ENCODE measurements at regions not wholly inside any gene's neighbourhood (a gene's known extent, or its start where the extent isn't known, plus 50 kb on each side); places are given as distances from the start of the nearest gene placed in this dataset.

GRCh38 chr6:85186546-85187175, 263.2 kb upstream of the NT5E start:
- H4K5ac ChIP-seq (ENCODE audit: low read depth, low read length): no peak overlapping the region
- no peak overlapping the region for H3K23ac ChIP-seq (ENCODE audit: low read depth, low read length)
- H3K36me3 ChIP-seq (ENCODE audit: control insufficient read depth, insufficient read depth, low read length): no peaks in the 10 kb centered on the region
- H2BK120ac ChIP-seq (ENCODE audit: low read depth, low read length): no peak overlapping the region
- WGBS, 2 experiments (ENCODE audit: extremely low coverage in 2 of 2, insufficient read length in 1 of 2): no CpG with 5 or more reads among the region's 1 CpG
- H2BK20ac ChIP-seq (ENCODE audit: low read depth, low read length): no peak overlapping the region
- TF ChIP-seq FOS (IDR thresholded peaks at IDR 0.05; ENCODE audit: low read depth, low read length): peak; percentile 24; the same call in 1 of the 2 replicates
- 0 out of 2 replicates have a peak, but pooled peaks have one; percentile 25 for TF ChIP-seq NFE2L2 (IDR thresholded peaks at IDR 0.05; ENCODE audit: low read depth, low read length)
- no peak for TF ChIP-seq CTCF (conservative IDR thresholded peaks at IDR 0.05; ENCODE audit: low read depth, low read length)
- intact Hi-C loops (cut with micrococcal nuclease) (no loop called here), in situ Hi-C loops (cut with MboI; ENCODE audit: low sequenced_read_pairs) (no loop called here), dilution Hi-C loops (cut with HindIII; ENCODE audit: low sequenced_read_pairs, unreplicated experiment) (no loop called here)
- no peak overlapping the region for H2AK9ac ChIP-seq (replicated peaks; ENCODE audit: low read depth, low read length, poor library complexity)
- ATAC-seq (ENCODE audit: low read depth) (no peak; the same call in 1 of the 2 replicates), DNase-seq (peak; percentile 15)
- no peak overlapping the region for H2AFZ ChIP-seq (replicated peaks; ENCODE audit: low read length, poor library complexity)
- H4K91ac ChIP-seq (ENCODE audit: insufficient read depth, low read depth, low read length): no peak overlapping the region
- H3K9me1 ChIP-seq (ENCODE audit: insufficient read depth, low read length): no peaks in the 10 kb centered on the region
- ChIA-PET CTCF (no interaction called here), POLR2A (ENCODE audit: unreplicated experiment) (no interaction called here)
- H3K4me3 ChIP-seq (ENCODE audit: insufficient read depth, low read depth, low read length): no peak overlapping the region
- no peak overlapping the region for H3K56ac ChIP-seq (ENCODE audit: extremely low read depth, insufficient read depth, low read length)
- H4K8ac ChIP-seq (ENCODE audit: low read depth in 2 of 2, low read length in 2 of 2): no peak overlapping the region
- no peak overlapping the region for H3K4ac ChIP-seq (ENCODE audit: low read depth, low read length)
- H4K20me1 ChIP-seq (ENCODE audit: insufficient read depth, low read length): no peaks in the 10 kb centered on the region
- H3K9ac ChIP-seq (ENCODE audit: low read depth, low read length): no peak overlapping the region
- H2BK5ac ChIP-seq (ENCODE audit: low read depth, low read length, poor library complexity, severe bottlenecking): peak overlapping the region; percentile 45
- no peak overlapping the region for H2BK15ac ChIP-seq (ENCODE audit: low read depth, low read length)
- H3K9me3 ChIP-seq (ENCODE audit: control insufficient read depth, insufficient read depth, low read length): no peaks in the 10 kb centered on the region
- no peaks in the 10 kb centered on the region for H3K27me3 ChIP-seq (ENCODE audit: control insufficient read depth, insufficient read depth, low read length)
- H2AK5ac ChIP-seq (ENCODE audit: low read depth, low read length): no peak overlapping the region
- no peaks in the 10 kb centered on the region for H3K79me1 ChIP-seq (ENCODE audit: low read depth in 1 of 2, low read length in 2 of 2)
- H3K27ac ChIP-seq (ENCODE audit: insufficient read depth, low read length): peak overlapping the region; percentile 25; the same call in 1 of the 2 replicates
- BruUV-seq (replicated peaks): no TSS peak
- peak overlapping the region; percentile 65 for H3K18ac ChIP-seq (ENCODE audit: low read depth, low read length)
- H3K4me1 ChIP-seq (ENCODE audit: control insufficient read depth, insufficient read depth, low read length): peaks cover 5% of the 10 kb centered on the region; the same call in 1 of the 2 replicates
- no peak overlapping the region for H3K14ac ChIP-seq (replicated peaks; ENCODE audit: low read depth, low read length)
- peak overlapping the region; percentile 18; the same call in 1 of the 2 replicates for H3K4me2 ChIP-seq (ENCODE audit: low read depth, low read length)

Data from IMR-90 (cell line).